ENCODE measurements at regions not wholly inside any gene's neighbourhood (a gene's known extent, or its start where the extent isn't known, plus 50 kb on each side); places are given as distances from the start of the nearest gene placed in this dataset.

DNA sequence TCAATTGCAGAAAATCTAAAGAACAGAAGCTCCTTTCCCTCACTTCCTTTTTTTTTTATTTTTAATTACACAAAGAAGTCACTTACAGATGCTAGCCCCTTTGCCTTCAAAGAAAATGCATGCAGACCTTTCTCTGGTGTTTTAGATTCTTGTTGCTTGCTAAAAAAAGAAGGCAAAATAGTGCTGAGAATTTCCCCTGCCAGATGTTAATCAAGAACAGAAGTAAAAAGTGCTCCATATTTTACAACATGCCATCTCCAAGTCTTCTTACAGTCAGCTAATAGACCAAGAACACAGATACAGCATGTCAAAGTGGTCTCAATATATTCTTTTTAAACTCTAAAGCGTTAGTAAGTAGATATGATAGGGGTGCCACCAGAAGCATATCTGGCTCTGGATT lies 142.8 kb upstream of the RGMB start:
- FAIRE-seq (no peak), DNase-seq (ENCODE audit: insufficient read length, low spot score) (no peak)
- no peak for TF ChIP-seq POU2F2 (IDR thresholded peaks at IDR 0.05; ENCODE audit: low read depth, low read length)
- TF ChIP-seq PAX5 (IDR thresholded peaks at IDR 0.05; ENCODE audit: insufficient read depth, low read length, severe bottlenecking): no peak
- TF ChIP-seq POLR2AphosphoS5 (IDR thresholded peaks at IDR 0.05; ENCODE audit: low read depth, low read length): no peak
- no peak for TF ChIP-seq POLR2A (IDR thresholded peaks at IDR 0.05; ENCODE audit: low read depth, low read length)
- no peak for TF ChIP-seq SPI1 (IDR thresholded peaks at IDR 0.05; ENCODE audit: low read depth, low read length)
- no peak for TF ChIP-seq TAF1 (IDR thresholded peaks at IDR 0.05; ENCODE audit: low read depth, low read length)

DNA sequence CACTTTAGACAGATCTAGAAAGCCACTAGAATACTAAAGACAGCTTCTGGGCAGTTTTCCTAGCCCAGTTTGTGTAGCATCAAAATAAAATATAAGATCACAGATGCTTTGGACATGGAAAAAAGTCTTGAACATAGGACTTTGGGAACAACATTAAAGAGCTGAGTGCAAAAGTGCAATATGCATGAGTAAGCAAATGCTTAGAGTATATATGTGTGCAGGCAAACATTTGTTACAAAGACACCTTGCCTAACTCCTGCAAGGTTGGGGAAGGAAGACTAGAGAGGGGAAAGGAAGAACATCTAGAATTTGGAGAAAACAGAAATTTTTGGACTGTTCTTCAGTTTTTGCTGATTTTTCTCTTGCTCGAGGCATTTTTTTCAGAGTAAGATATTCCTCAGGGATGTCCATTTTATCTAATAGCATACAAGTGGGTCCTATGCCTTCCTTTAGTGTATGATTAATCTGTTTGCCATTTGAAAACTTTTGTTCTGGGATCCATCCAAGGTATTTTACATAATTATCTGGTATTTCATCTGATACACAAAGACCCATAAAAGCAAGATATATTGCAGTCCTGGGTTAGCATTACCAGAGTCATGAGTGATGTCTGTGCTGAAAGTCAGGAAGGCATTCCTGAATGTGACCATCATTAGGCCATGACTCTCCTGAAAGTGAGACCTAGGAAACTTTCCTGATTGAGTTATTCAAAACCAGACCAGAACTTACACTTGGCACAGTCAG lies 142.0 kb upstream of the RGMB start:
- no peak for DNase-seq (ENCODE audit: insufficient read length, low spot score)
- no peak for TF ChIP-seq PAX5 (IDR thresholded peaks at IDR 0.05; ENCODE audit: insufficient read depth, low read length, severe bottlenecking)
- no peak for TF ChIP-seq POU2F2 (IDR thresholded peaks at IDR 0.05; ENCODE audit: low read depth, low read length)
- TF ChIP-seq POLR2AphosphoS5 (IDR thresholded peaks at IDR 0.05; ENCODE audit: low read depth, low read length): no peak
- TF ChIP-seq POLR2A (IDR thresholded peaks at IDR 0.05; ENCODE audit: low read depth, low read length): no peak
- no peak for TF ChIP-seq SPI1 (IDR thresholded peaks at IDR 0.05; ENCODE audit: low read depth, low read length)
- TF ChIP-seq TAF1 (IDR thresholded peaks at IDR 0.05; ENCODE audit: low read depth, low read length): no peak
- no peak for FAIRE-seq

DNA sequence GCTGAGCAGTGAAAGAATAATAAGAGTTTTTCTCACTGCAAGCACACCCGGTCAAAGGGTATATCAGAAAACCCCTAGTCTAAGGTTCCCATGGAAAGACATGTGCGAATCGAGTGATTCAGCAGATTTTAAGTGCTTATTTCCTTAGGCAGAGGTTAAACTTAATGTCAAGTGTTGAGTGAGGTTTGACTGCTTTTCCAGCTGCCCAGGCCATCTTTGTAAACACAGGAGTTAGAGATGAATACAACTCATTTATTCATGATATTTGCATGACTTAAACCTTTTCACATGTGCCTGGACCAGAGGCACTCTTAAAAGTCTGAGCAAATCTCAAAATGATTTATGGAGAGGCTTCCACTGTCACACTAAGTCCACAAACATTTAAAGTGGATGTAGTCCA lies 137.8 kb upstream of the RGMB start:
- TF ChIP-seq POU2F2 (IDR thresholded peaks at IDR 0.05; ENCODE audit: low read depth, low read length): no peak
- TF ChIP-seq PAX5 (IDR thresholded peaks at IDR 0.05; ENCODE audit: insufficient read depth, low read length, severe bottlenecking): no peak
- no peak for DNase-seq (ENCODE audit: insufficient read length, low spot score)
- no peak for FAIRE-seq

DNA sequence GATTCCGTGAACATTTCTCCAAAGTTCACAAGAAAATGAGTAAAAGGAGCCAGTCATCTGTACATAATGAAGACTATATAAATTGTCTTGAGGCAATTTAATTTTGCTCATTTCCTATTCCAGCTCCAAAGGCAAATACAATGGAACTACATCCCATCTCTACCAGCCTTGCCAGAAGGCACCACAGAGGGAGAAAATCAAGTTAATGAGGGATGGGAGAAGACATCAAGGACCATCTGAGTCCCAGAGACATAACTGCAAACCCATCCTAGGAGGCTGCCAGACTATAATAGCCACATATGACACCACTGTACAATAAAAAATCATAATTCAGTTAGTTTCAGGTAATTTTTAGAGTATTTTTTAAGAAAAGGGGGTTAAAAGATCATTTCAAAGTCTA lies 136.3 kb upstream of the RGMB start:
- DNase-seq (ENCODE audit: insufficient read length, low spot score): no peak
- no peak for FAIRE-seq
- TF ChIP-seq SPI1 (IDR thresholded peaks at IDR 0.05; ENCODE audit: low read depth, low read length) (no peak), POLR2A (IDR thresholded peaks at IDR 0.05; ENCODE audit: low read depth, low read length) (no peak), PAX5 (IDR thresholded peaks at IDR 0.05; ENCODE audit: insufficient read depth, low read length, severe bottlenecking) (no peak), POLR2AphosphoS5 (IDR thresholded peaks at IDR 0.05; ENCODE audit: low read depth, low read length) (no peak), POU2F2 (IDR thresholded peaks at IDR 0.05; ENCODE audit: low read depth, low read length) (no peak), TAF1 (IDR thresholded peaks at IDR 0.05; ENCODE audit: low read depth, low read length) (no peak)

DNA sequence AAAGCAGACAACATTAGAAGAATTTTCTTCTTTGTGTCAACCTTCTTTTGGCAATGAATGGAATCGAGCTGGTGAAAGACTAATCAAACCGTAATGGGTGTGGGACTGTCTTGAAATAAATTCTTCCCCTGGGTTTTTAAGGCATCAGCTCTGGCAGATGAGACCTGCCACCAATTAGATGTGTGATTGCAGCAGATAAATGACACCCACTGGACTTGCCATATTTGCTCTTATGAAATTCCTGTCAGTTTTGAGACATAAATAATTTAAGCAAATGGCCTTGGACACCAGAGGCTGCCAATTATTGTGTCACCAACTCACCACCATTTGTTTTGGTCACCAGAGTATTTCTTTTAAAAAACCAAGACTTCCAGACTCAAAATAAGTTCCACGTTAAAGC lies 135.9 kb upstream of the RGMB start:
- DNase-seq (ENCODE audit: insufficient read length, low spot score) (no peak), FAIRE-seq (no peak)
- TF ChIP-seq TAF1 (IDR thresholded peaks at IDR 0.05; ENCODE audit: low read depth, low read length): no peak
- no peak for TF ChIP-seq SPI1 (IDR thresholded peaks at IDR 0.05; ENCODE audit: low read depth, low read length)

DNA sequence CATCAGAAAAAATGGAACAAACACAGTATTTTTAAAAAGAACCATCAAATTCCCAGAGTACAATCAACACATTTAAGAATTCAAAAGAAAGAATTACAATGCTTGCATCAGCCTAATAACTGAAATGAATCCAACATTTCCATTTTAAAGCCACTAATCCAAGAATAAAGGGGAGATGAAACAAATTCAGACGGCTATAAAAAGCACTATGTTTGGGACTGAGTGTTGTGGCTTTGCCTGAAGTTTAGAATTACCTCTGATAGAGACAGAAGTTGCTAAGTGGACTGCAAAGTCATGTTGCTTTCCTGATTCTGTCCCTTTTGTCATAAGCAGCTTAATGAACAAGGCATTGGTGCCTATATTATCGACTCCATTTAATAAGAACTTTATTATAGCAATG lies 135.4 kb upstream of the RGMB start:
- DNase-seq (ENCODE audit: insufficient read length, low spot score) (no peak), FAIRE-seq (no peak)
- TF ChIP-seq SPI1 (IDR thresholded peaks at IDR 0.05; ENCODE audit: low read depth, low read length) (no peak), PAX5 (IDR thresholded peaks at IDR 0.05; ENCODE audit: insufficient read depth, low read length, severe bottlenecking) (no peak), POU2F2 (IDR thresholded peaks at IDR 0.05; ENCODE audit: low read depth, low read length) (no peak), TAF1 (IDR thresholded peaks at IDR 0.05; ENCODE audit: low read depth, low read length) (no peak), POLR2AphosphoS5 (IDR thresholded peaks at IDR 0.05; ENCODE audit: low read depth, low read length) (no peak), POLR2A (IDR thresholded peaks at IDR 0.05; ENCODE audit: low read depth, low read length) (no peak)

DNA sequence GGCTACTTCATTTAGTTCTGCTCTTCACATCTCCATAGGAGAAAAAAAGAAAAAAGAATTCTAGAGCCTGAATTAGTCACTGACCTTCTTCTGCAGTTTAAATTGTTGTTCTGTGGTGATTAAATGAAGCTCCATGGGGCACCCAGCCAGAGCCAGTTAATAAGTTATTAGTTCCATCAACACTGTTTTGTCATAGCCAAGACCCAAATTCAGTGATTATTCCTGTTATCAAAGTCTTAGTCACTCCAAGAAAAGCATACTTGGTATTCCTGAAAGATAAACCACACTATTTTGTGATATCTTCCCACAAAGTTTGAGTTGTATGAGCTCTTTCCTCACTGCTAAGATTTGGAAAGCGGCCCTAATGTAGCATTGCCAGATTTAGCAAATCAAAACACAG lies 134.8 kb upstream of the RGMB start:
- DNase-seq (ENCODE audit: insufficient read length, low spot score) (no peak), FAIRE-seq (no peak)
- TF ChIP-seq POU2F2 (IDR thresholded peaks at IDR 0.05; ENCODE audit: low read depth, low read length): no peak
- no peak for TF ChIP-seq SPI1 (IDR thresholded peaks at IDR 0.05; ENCODE audit: low read depth, low read length)
- TF ChIP-seq TAF1 (IDR thresholded peaks at IDR 0.05; ENCODE audit: low read depth, low read length): no peak
- TF ChIP-seq POLR2A (IDR thresholded peaks at IDR 0.05; ENCODE audit: low read depth, low read length): no peak
- TF ChIP-seq POLR2AphosphoS5 (IDR thresholded peaks at IDR 0.05; ENCODE audit: low read depth, low read length): no peak
- no peak for TF ChIP-seq PAX5 (IDR thresholded peaks at IDR 0.05; ENCODE audit: insufficient read depth, low read length, severe bottlenecking)

DNA sequence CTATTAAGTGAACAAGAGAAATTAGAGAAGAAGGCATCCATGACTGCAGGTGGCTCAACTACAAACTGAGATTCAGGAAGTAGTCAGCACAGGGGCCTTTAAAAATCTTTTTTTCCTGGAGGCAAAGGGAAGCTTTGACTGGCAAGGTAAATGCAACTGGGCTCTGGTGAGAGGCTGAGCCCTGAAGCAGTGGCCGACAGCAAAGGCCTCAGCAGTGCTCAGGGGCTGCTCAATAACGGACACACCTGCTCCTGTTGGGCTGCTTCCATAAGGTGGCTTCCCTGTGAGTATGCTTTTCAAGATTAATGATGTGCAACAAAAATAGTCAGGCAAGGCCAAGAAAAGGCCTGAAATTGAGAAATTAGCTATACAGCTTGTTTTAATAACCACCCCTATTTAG lies 134.2 kb upstream of the RGMB start:
- DNase-seq (ENCODE audit: insufficient read length, low spot score): no peak
- no peak for TF ChIP-seq PAX5 (IDR thresholded peaks at IDR 0.05; ENCODE audit: insufficient read depth, low read length, severe bottlenecking)
- TF ChIP-seq POLR2AphosphoS5 (IDR thresholded peaks at IDR 0.05; ENCODE audit: low read depth, low read length): no peak
- no peak for TF ChIP-seq SPI1 (IDR thresholded peaks at IDR 0.05; ENCODE audit: low read depth, low read length)
- TF ChIP-seq TAF1 (IDR thresholded peaks at IDR 0.05; ENCODE audit: low read depth, low read length): no peak
- no peak for TF ChIP-seq POLR2A (IDR thresholded peaks at IDR 0.05; ENCODE audit: low read depth, low read length)
- no peak for TF ChIP-seq POU2F2 (IDR thresholded peaks at IDR 0.05; ENCODE audit: low read depth, low read length)
- FAIRE-seq: no peak

DNA sequence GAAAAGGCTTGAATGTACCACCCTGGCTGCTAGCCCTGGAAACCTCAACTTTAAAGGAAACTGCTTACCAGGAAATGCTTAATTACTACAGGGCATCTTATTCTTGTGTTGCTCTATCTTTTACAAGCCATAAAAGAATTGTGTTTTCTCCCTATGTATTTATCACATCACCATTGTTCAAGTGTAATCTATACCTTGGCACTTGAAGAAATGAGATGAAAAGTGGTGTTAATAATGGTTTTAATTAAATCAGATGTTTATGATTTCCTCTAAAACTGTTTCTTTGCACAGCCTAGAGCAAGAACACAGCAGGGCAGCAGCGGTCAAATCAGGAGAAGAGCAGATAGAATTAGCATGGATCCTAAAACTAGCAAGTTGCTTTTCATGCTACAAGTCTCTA lies 131.8 kb upstream of the RGMB start:
- no peak for FAIRE-seq
- no peak for DNase-seq (ENCODE audit: insufficient read length, low spot score)

DNA sequence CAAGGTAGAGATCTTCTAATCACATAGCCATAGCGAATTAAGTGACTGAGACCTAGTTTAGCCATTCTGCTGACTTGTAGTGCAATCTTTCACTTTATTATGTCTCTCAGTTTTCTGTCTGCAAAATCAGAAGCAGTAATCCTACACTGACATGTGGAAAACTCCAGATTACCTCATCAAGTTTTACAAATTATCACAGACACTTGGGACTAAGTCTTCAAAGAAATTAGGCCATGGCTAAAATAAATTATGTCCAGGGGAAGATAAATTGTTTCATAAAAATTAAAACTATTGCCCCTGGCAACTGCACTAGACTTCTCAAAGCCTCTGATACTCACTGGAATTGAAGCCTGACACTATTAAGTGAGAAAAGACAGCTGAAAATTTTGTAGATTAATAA lies 129.9 kb upstream of the RGMB start:
- no peak for TF ChIP-seq PAX5 (IDR thresholded peaks at IDR 0.05; ENCODE audit: insufficient read depth, low read length, severe bottlenecking)
- TF ChIP-seq POU2F2 (IDR thresholded peaks at IDR 0.05; ENCODE audit: low read depth, low read length): no peak
- TF ChIP-seq POLR2AphosphoS5 (IDR thresholded peaks at IDR 0.05; ENCODE audit: low read depth, low read length): no peak
- no peak for TF ChIP-seq TAF1 (IDR thresholded peaks at IDR 0.05; ENCODE audit: low read depth, low read length)
- no peak for TF ChIP-seq SPI1 (IDR thresholded peaks at IDR 0.05; ENCODE audit: low read depth, low read length)
- TF ChIP-seq POLR2A (IDR thresholded peaks at IDR 0.05; ENCODE audit: low read depth, low read length): no peak
- FAIRE-seq: no peak
- no peak for DNase-seq (ENCODE audit: insufficient read length, low spot score)

More for the DNA sequence above, 131.8 kb upstream of the RGMB start:
- TF ChIP-seq PAX5 (IDR thresholded peaks at IDR 0.05; ENCODE audit: insufficient read depth, low read length, severe bottlenecking): no peak
- no peak for TF ChIP-seq TAF1 (IDR thresholded peaks at IDR 0.05; ENCODE audit: low read depth, low read length)
- TF ChIP-seq SPI1 (IDR thresholded peaks at IDR 0.05; ENCODE audit: low read depth, low read length): no peak
- no peak for TF ChIP-seq POLR2AphosphoS5 (IDR thresholded peaks at IDR 0.05; ENCODE audit: low read depth, low read length)
- TF ChIP-seq POU2F2 (IDR thresholded peaks at IDR 0.05; ENCODE audit: low read depth, low read length): no peak
- TF ChIP-seq POLR2A (IDR thresholded peaks at IDR 0.05; ENCODE audit: low read depth, low read length): no peak
